A673 (cell line): ENCODE measurements at regions not wholly inside any gene's neighbourhood (a gene's known extent, or its start where the extent isn't known, plus 50 kb on each side); places are given as distances from the start of the nearest gene placed in this dataset.
"Not testable (repeated sequence)": the region's sequence is repeated elsewhere in the genome, so short reads cannot be mapped to it uniquely, and the experiment has no call there.

Experiments used
- CTCF ChIP-seq: fragments of 300-800, 200-600 bp; sonication (generic); conservative IDR thresholded peaks from 2 replicates; pipeline ENCODE4 v1.5.1; 2017; ENCODE audit warnings: low read depth, mild to moderate bottlenecking, antibody characterized with exemption, low read length, moderate library complexity, mixed read lengths
- EZH2 ChIP-seq: fragments of 200-600 bp; sonication (generic); IDR thresholded peaks from 2 replicates; pipeline ENCODE4 v1.6.1; 2017; ENCODE audit warnings: borderline replicate concordance, low read depth, mild to moderate bottlenecking, mixed read lengths, antibody characterized with exemption, low read length; ENCODE audit not compliant: poor library complexity, severe bottlenecking

- TF ChIP-seq CTCF, EZH2: not testable (repeated sequence)
Measured at GRCh38 chr2:132365963-132366362, 50.6 kb upstream of the GPR39 start.
